ENCODE measurements at regions not wholly inside any gene's neighbourhood (a gene's known extent, or its start where the extent isn't known, plus 50 kb on each side); places are given as distances from the start of the nearest gene placed in this dataset.

- no peak for TF ChIP-seq CHD7 (IDR thresholded peaks at IDR 0.05; ENCODE audit: insufficient replicate concordance, low read length)
Measured at GRCh38 chr13:48908381-48909055, 67.2 kb upstream of the FNDC3A start (continued).
